Skeletal muscle tissue (tissue), 3 donors: ENCODE measurements at regions not wholly inside any gene's neighbourhood (a gene's known extent, or its start where the extent isn't known, plus 50 kb on each side); places are given as distances from the start of the nearest gene placed in this dataset.
"Not testable (repeated sequence)": the region's sequence is repeated elsewhere in the genome, so short reads cannot be mapped to it uniquely, and the experiment has no call there.

ENCODE experiments used
- H3K27ac ChIP-seq: one replicate; pipeline ENCODE4 v1.7.0; 2013; ENCODE audit warnings: mild to moderate bottlenecking, low read depth, low read length, inconsistent platforms
- H3K27me3 ChIP-seq, 3 donors: one replicate each; pipeline ENCODE4 v1.7.0; 2013; ENCODE audit warnings: low read length in 3 of 3; ENCODE audit not compliant: control insufficient read depth in 3 of 3, insufficient read depth in 3 of 3
- H3K36me3 ChIP-seq, 3 donors: one replicate each; pipeline ENCODE4 v1.7.0; 2013; ENCODE audit warnings: low read length in 3 of 3; ENCODE audit not compliant: control insufficient read depth in 3 of 3, insufficient read depth in 3 of 3
- H3K4me1 ChIP-seq, 3 donors: one replicate each; pipeline ENCODE4 v1.7.0; 2013; ENCODE audit warnings: low read length in 3 of 3, mild to moderate bottlenecking in 3 of 3; ENCODE audit not compliant: control insufficient read depth in 3 of 3, insufficient read depth in 3 of 3
- H3K4me3 ChIP-seq, 3 donors: one replicate each; pipeline ENCODE4 v1.7.0; 2013; ENCODE audit warnings: low read length in 3 of 3
- H3K9ac ChIP-seq, 3 donors: one replicate each; pipeline ENCODE4 v1.7.0; 2013; ENCODE audit warnings: low read length in 3 of 3, mild to moderate bottlenecking in 3 of 3, moderate library complexity in 2 of 3, low read depth in 1 of 3
- H3K9me3 ChIP-seq, 3 donors: one replicate each; pipeline ENCODE4 v1.7.0; 2013; ENCODE audit warnings: low read length in 3 of 3; ENCODE audit not compliant: control insufficient read depth in 3 of 3
- donor health status: Osteomylitis.

- H3K9ac ChIP-seq: no peak overlapping the region
- H3K9me3 ChIP-seq: no peaks in the 10 kb centered on the region
- H3K4me3 ChIP-seq: no peak overlapping the region
- H3K27ac ChIP-seq: no peak overlapping the region
- peaks cover 6 to 13% (median 9%) of the 10 kb centered on the region in 3 donors for H3K4me1 ChIP-seq
- H3K36me3 ChIP-seq: no peaks in the 10 kb centered on the region
- H3K27me3 ChIP-seq: peaks cover 0 to 3% (median 0%) of the 10 kb centered on the region in 3 donors
These were observed 114.1 kb upstream of the NDUFV2 start for GRCh38 chr18:8988260-8988871.

- Histone ChIP-seq H3K4me3 (no peak overlapping the region), H3K4me1 (peaks cover 6 to 13% (median 9%) of the 10 kb centered on the region in 3 donors), H3K27me3 (peaks cover 0 to 3% (median 0%) of the 10 kb centered on the region in 3 donors), H3K9ac (no peak overlapping the region), H3K9me3 (no peaks in the 10 kb centered on the region), H3K27ac (no peak overlapping the region), H3K36me3 (no peaks in the 10 kb centered on the region)
These were observed 113.5 kb upstream of the NDUFV2 start for GRCh38 chr18:8989017-8989416.

- no peaks in the 10 kb centered on the region for H3K9me3 ChIP-seq
- H3K9ac ChIP-seq: peak overlapping the region in 1 of 3 donors; percentile 69
- peak overlapping the region; percentile 71 for H3K27ac ChIP-seq
- H3K27me3 ChIP-seq: peaks cover 0 to 3% (median 0%) of the 10 kb centered on the region in 3 donors
- no peaks in the 10 kb centered on the region for H3K36me3 ChIP-seq
- H3K4me1 ChIP-seq: peaks cover 6 to 13% (median 9%) of the 10 kb centered on the region in 3 donors
- no peak overlapping the region for H3K4me3 ChIP-seq
These were observed 112.6 kb upstream of the NDUFV2 start for GRCh38 chr18:8989855-8990254.

- peak overlapping the region in 2 of 3 donors; percentile 52 to 53 for H3K4me3 ChIP-seq
- peak overlapping the region in 1 of 3 donors; percentile 69 for H3K9ac ChIP-seq
These were observed 112.0 kb upstream of the NDUFV2 start for GRCh38 chr18:8990276-8991031.

GRCh38 chr18:8991155-8991554, 111.3 kb upstream of the NDUFV2 start:
- peaks cover 0 to 2% (median 0%) of the 10 kb centered on the region in 3 donors for H3K27me3 ChIP-seq
- no peaks in the 10 kb centered on the region for H3K36me3 ChIP-seq
- H3K9me3 ChIP-seq: no peaks in the 10 kb centered on the region
- no peak overlapping the region for H3K4me3 ChIP-seq
- H3K9ac ChIP-seq: no peak overlapping the region
- peaks cover 6 to 13% (median 9%) of the 10 kb centered on the region in 3 donors for H3K4me1 ChIP-seq
- H3K27ac ChIP-seq: peak overlapping the region; percentile 71

More at GRCh38 chr18:8990276-8991031, 112.0 kb upstream of the NDUFV2 start:
- peaks cover 0 to 3% (median 0%) of the 10 kb centered on the region in 3 donors for H3K27me3 ChIP-seq
- H3K27ac ChIP-seq: peak overlapping the region; percentile 71
- peaks cover 6 to 13% (median 9%) of the 10 kb centered on the region in 3 donors for H3K4me1 ChIP-seq
- no peaks in the 10 kb centered on the region for H3K9me3 ChIP-seq
- no peaks in the 10 kb centered on the region for H3K36me3 ChIP-seq

- H3K36me3 ChIP-seq, H3K9me3 ChIP-seq, H3K9ac ChIP-seq, H3K27me3 ChIP-seq, H3K27ac ChIP-seq, H3K4me3 ChIP-seq: not testable (repeated sequence)
- peaks cover 6 to 13% (median 9%) of the 10 kb centered on the region in 3 donors for H3K4me1 ChIP-seq
These were observed 110.0 kb upstream of the NDUFV2 start for GRCh38 chr18:8992500-8992899.

- H3K9ac ChIP-seq: no peak overlapping the region
- H3K4me3 ChIP-seq: no peak overlapping the region
- H3K36me3 ChIP-seq: no peaks in the 10 kb centered on the region
- H3K9me3 ChIP-seq: peaks cover 0 to 5% (median 0%) of the 10 kb centered on the region in 3 donors
- H3K27ac ChIP-seq: no peak overlapping the region
- no peaks in the 10 kb centered on the region for H3K27me3 ChIP-seq
- peaks cover 9 to 15% (median 13%) of the 10 kb centered on the region in 3 donors for H3K4me1 ChIP-seq
These were observed 107.9 kb upstream of the NDUFV2 start for GRCh38 chr18:8994603-8995002.

GRCh38 chr18:8995096-8995495, 107.4 kb upstream of the NDUFV2 start:
- Histone ChIP-seq H3K9me3 (peaks cover 0 to 5% (median 0%) of the 10 kb centered on the region in 3 donors), H3K4me1 (peaks cover 9 to 16% (median 9%) of the 10 kb centered on the region in 3 donors), H3K9ac (no peak overlapping the region), H3K27ac (no peak overlapping the region), H3K4me3 (no peak overlapping the region), H3K36me3 (no peaks in the 10 kb centered on the region), H3K27me3 (no peaks in the 10 kb centered on the region)

- Histone ChIP-seq H3K4me1 (peaks cover 8 to 19% (median 10%) of the 10 kb centered on the region in 3 donors), H3K9me3 (peaks cover 0 to 5% (median 0%) of the 10 kb centered on the region in 3 donors), H3K27ac (no peak overlapping the region), H3K36me3 (no peaks in the 10 kb centered on the region), H3K27me3 (no peaks in the 10 kb centered on the region), H3K4me3 (no peak overlapping the region), H3K9ac (no peak overlapping the region)
These were observed 105.6 kb upstream of the NDUFV2 start for GRCh38 chr18:8996771-8997432.
